Forelimb muscle (tissue), 1 donor: ENCODE measurements at regions not wholly inside any gene's neighbourhood (a gene's known extent, or its start where the extent isn't known, plus 50 kb on each side); places are given as distances from the start of the nearest gene placed in this dataset.

Experiments used
- DNase-seq: peaks from one replicate; pipeline ENCODE4 v3.0.0-alpha.2; 2013; ENCODE audit warnings: low read depth

DNA sequence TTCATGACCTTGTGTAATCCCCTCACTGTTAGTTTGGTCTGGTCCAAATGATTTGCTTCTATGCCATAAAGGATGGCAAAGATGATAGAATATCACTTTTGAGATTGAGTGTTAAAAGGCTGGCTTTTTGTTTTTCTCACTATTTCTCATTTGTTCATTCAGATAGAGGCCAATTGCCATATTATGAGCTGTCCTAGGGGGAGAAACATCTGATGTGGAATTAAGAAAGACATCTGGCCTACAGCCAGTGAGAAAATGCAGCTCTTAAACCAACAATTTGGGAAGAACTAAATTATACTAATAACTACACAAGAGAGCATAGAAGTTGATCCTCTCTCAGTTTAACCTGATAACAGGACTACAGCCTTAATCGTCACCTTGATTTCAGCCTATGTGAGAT, 1668.6 kb downstream of the GRIK2 start:
- DNase-seq: no peak

GRCh38 chr6:103047567-103047966, 1654.1 kb downstream of the GRIK2 start:
- DNase-seq: no peak

DNA sequence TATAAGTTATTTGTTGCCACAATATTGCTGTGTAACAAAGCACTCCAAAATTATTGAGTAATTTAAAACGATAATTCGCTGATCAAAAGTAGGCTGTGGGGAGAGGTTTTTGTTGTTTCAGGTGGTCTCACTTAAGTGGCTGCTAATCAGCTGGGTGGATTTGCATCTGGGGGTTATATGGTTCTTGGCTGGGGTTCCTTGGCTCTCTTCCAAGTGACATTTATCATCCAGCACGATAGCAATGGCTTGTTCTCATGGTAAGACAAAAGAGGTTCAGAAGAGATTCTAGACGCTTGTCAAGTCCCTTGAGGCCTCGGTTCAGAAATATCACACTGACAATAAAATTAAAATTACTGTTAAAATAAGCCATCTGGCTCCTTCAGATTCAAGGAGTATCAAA, 1648.8 kb downstream of the GRIK2 start:
- DNase-seq: no peak

GRCh38 chr6:103036846-103037245, 1643.3 kb downstream of the GRIK2 start:
- DNase-seq: no peak

- DNase-seq: no peak
Measured at GRCh38 chr6:103027271-103027931, 1633.9 kb downstream of the GRIK2 start.

DNA sequence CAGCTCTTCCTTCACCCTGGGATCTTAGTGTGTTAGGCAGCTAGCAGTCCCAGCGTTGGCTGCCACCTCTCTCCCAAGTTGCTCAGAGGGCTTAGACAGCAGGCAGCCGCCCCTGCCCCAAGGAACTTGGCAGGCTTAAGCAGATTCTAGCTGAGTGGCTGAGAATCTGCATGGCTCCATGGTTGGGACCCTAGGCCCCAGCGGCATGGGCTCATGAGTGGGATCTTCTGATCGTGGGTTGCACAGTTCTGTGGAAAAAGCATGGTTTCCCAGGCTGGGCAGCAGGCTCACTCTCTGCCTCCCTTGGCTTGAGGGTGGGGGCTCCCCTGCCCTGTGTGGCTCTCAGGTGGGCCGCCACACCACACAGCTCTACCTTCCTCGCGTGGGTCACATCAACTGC, 1624.9 kb downstream of the GRIK2 start:
- no peak for DNase-seq

- no peak for DNase-seq
Measured at GRCh38 chr6:103017878-103018277, 1624.4 kb downstream of the GRIK2 start.

- no peak for DNase-seq
Measured at GRCh38 chr6:103011605-103012004, 1618.1 kb downstream of the GRIK2 start.

- DNase-seq: no peak
Measured at GRCh38 chr6:103002282-103002681, 1608.8 kb downstream of the GRIK2 start.

DNA sequence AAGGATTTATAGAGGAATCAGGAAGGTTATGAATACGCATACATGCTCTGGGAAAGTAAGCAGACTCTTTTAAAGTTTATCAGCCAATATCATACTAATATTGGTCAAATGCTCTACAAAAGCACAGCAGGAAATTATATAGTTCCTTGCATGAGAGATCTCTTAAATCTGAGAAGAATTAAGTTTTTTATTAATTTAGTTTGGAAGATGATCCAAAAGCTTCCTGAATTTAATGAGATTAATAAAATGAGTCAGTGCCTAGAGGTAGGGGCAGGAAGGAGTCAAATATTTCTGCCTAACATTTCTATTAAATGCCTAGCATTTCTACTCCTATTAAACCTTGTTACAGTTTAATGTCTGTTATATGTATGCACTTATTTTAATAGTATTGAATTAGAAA, 1608.2 kb downstream of the GRIK2 start:
- no peak for DNase-seq

GRCh38 chr6:103000688-103001087, 1607.2 kb downstream of the GRIK2 start:
- no peak for DNase-seq

DNA sequence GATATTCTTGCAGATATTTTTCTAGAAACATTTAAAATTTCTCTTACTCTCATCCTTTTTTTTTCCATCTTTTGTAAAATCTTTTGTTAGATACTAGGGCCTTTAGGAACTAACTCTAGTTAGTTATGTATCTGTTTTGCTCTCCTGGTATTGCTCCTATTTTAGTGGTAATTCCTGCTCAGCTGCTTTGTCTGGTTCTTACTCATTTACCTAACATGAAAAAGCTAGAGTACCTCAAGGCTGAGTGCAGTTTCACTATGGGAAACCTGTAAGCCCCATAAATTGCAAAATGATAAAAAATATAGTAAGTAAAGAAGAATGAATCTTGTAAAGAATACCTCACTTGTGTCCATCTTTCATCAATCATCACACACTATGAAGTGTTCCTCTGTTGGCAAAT, 1602.0 kb downstream of the GRIK2 start:
- DNase-seq: no peak

DNA sequence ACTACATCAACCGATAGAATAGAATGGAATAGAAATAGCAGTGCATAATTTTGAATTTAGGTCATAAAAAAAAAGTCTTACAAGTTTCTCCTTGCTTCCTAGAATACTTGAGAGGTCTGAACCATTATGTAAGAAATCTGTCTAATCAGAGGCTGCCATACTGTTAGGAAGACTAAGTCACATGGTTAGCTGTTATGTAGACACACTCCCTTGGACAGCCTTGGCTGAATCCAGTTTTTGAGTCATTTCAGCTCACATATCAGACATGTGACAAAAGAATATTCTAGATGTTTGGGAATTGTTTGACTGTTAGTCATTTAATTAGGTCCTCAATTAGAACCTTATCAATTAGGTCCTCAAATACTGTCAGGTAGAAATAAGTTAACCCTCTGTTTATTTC, 1601.4 kb downstream of the GRIK2 start:
- DNase-seq: no peak

GRCh38 chr6:102986086-102986485, 1592.6 kb downstream of the GRIK2 start:
- DNase-seq: no peak

DNA sequence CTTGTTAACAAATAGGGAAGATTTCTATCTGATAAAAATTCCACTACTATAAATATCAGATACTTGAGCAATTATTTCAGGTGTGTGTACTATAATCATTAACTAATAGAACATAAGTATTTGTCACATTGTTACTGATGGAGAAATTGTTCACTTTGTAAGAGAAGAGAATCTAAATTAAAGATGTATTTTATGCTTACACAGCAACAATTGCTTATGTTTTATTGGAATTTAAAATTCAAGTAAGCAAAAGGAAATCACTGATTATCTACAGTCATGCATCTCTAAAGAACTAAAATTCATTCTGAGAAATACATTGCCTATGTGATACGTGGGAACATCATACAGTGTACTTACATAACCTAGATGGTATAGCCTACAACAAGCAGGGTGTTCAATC, 1590.8 kb downstream of the GRIK2 start:
- no peak for DNase-seq

DNA sequence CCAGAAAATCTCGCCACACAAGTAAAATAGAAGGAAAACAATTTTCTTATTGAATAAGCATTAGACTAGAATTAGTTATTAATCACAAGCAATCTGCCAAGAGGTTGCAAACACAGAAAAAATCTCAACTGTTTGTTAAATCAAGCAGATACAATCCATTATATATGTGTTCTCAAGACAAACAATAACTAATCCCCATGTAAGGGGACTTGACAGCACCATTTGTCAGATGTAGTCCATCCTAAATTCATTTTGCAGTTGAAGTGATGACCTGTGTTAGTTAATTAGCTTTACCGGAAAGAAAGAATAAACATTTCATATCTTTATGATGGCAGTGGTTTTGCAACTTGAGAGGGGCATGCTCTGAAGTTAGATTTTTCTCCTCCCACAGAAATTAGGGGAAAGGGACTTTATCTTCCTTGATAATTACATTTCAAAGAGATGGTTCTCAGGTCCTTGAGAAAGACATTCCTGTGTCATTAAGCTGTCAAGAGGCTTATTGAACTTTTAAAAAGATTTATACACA, 1588.0 kb downstream of the GRIK2 start:
- DNase-seq: no peak

DNA sequence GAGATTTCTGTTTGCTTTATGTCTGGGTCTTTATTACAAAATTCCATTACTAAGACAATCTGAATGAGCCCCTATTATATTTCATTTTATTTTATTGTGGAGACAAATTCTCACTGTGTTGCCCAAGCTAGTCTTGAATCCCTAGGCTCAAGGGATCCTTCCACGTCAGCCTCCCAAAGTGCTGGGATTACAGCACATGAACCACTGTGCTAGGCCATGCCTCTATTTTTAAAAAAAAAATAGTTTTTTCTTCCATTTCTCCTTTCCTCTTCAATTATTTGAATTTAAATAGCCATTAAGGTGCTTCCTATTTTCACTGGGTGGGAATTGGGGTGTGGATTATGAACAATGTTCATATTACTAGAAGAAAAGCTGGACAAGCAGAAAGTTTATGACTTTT, 1587.4 kb downstream of the GRIK2 start:
- no peak for DNase-seq

DNA sequence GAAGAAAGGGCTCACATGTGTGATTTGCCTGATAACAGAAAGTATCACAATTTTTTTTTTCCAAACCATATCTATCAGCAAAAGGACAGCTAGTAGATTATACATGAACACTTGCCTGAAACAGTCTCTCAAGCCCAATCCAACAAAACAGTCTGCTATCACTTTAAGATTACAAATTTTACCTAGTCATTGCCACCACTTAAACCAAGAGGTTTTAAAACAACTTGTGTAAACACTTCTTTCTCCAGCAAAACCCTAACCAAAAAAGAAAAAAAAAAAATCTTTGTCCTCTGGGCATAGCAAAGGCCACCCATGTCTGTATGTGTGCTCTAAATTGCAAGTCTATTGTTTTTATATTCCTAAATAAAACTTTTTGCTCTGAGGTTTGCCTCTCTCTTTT, 1568.4 kb downstream of the GRIK2 start:
- no peak for DNase-seq

GRCh38 chr6:102950967-102951366, 1557.5 kb downstream of the GRIK2 start:
- no peak for DNase-seq

- no peak for DNase-seq
Measured at GRCh38 chr6:102944475-102944874, 1551.0 kb downstream of the GRIK2 start.

- DNase-seq: no peak
Measured at GRCh38 chr6:102942206-102942605, 1548.7 kb downstream of the GRIK2 start.

DNA sequence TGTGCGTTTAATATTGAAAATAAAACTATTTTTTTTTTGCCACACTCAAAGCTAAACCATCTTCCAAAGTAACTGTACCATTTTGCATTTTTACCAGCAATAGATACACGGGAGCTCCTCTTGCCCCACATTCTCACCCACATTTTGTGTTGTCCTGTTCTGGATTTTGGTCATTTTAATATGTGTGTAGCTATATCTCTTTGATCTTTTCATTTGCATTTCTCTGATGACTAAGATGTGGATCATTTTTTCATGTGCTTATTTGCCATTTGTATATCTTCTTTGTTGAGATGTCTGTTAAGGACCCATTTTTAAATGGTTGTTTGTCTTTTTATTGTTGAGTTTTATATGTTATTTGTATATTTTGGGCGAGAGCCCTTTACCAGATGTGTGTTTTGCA, 1543.5 kb downstream of the GRIK2 start:
- no peak for DNase-seq

DNA sequence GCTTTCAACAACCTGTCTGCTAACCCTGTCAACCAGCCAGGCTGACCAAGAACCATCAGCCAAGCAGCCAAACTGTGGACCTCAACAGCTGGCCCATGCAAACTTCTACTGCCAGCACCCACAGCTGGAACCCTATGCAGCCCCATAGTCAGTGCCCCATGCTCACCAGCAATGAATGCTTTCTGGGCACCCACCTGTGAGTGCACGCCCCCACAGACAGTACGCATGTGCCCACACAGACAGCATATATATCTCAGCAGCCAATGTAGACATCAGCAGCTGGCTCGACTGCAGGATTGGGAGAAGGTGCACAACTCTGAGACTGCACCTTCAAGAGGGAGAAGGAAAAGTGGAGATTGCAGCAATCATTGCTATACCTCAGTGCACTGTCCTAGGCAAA, 1534.6 kb downstream of the GRIK2 start:
- no peak for DNase-seq

- DNase-seq: no peak
Measured at GRCh38 chr6:102918161-102918560, 1524.7 kb downstream of the GRIK2 start.
